ENCODE measurements at regions not wholly inside any gene's neighbourhood (a gene's known extent, or its start where the extent isn't known, plus 50 kb on each side); places are given as distances from the start of the nearest gene placed in this dataset.
A peak's percentile ranks its signal among the peaks of the same experiment; 100 is the strongest.

DNA sequence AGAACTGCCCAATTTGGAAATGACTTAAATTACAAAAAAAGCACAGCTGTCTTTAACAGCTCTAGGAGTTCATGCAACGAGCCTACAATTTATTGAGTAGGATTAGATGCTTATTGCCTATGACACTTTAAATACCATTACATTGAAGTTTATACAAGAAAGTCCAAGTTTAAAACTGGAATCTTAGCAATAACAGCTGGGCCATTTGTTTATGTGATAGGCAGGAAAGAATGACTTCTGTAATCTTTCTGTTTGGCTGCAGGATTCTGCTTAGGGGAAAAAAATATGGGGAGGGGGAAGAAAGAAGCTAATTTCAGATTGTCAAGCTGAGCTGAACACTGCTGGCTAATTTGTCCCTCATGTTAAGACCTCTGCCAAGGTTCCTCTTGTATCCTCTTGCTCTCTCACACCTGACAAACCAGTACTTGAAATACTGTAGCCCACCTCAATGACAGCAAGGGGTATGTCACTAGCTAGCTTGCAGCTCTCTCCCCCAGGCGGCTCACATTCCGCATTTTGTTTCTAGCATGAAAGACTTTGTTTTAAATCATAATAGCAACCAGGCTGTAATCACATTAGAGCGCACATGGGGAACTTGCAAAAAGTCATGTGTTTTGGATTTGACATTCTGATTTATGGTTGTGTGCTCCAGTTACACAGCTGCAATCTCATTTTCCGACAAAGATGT lies 384.8 kb downstream of the BMP4 start:
- Histone ChIP-seq H3K4me1 (ENCODE audit: control insufficient read depth in 1 of 2, insufficient read depth in 2 of 2, low read length in 2 of 2) (no peaks in the 10 kb centered on the region), H3K4me2 (ENCODE audit: low read length) (no peak overlapping the region), H2BK5ac (ENCODE audit: low read depth, low read length, poor library complexity) (no peak overlapping the region), H4K91ac (ENCODE audit: low read depth, low read length) (no peak overlapping the region), H2AK5ac (ENCODE audit: low read length) (no peak overlapping the region), H3K9me3 (ENCODE audit: insufficient read depth, low read depth, low read length) (no peaks in the 10 kb centered on the region), H3K27ac (ENCODE audit: low read depth, low read length) (no peak overlapping the region), H3K4ac (ENCODE audit: low read depth, low read length) (no peak overlapping the region), H4K12ac (ENCODE audit: low read depth, low read length) (no peak overlapping the region), H3K23ac (ENCODE audit: low read length) (no peak overlapping the region), H3K79me1 (ENCODE audit: low read length) (no peaks in the 10 kb centered on the region), H3K36me3 (ENCODE audit: control insufficient read depth in 1 of 2, insufficient read depth in 2 of 2, low read length in 2 of 2) (no peaks in the 10 kb centered on the region), H3K79me2 (ENCODE audit: control insufficient read depth, insufficient read depth, low read length, poor library complexity) (no peaks in the 10 kb centered on the region), H2BK120ac (ENCODE audit: insufficient read depth, low read length, poor library complexity) (no peak overlapping the region), H3K4me3 (ENCODE audit: low read depth, low read length) (no peak overlapping the region), H2BK12ac (ENCODE audit: low read length) (no peak overlapping the region), H3K18ac (ENCODE audit: low read length) (no peak overlapping the region), H3K14ac (ENCODE audit: low read length) (no peak overlapping the region), H2AFZ (ENCODE audit: insufficient read depth, low read length, poor library complexity) (no peak overlapping the region), H3K27me3 (ENCODE audit: insufficient read depth, low read length) (no peaks in the 10 kb centered on the region), H3K9ac (ENCODE audit: low read length) (no peak overlapping the region), H4K8ac (ENCODE audit: low read depth, low read length) (no peak overlapping the region)
- WGBS (ENCODE audit: extremely low coverage, insufficient coverage, insufficient read length), result no CpG with 5 or more reads among the region's 5 CpGs
- no peak for DNase-seq

- H3K36me3 ChIP-seq (ENCODE audit: control insufficient read depth in 1 of 2, insufficient read depth in 2 of 2, low read length in 2 of 2), result no peaks in the 10 kb centered on the region
- no peak overlapping the region for H3K4me2 ChIP-seq (ENCODE audit: low read length)
- H2BK5ac ChIP-seq (ENCODE audit: low read depth, low read length, poor library complexity), result no peak overlapping the region
- H3K9ac ChIP-seq (ENCODE audit: low read length), result no peak overlapping the region
- H3K9me3 ChIP-seq (ENCODE audit: insufficient read depth, low read depth, low read length), result no peaks in the 10 kb centered on the region
- no peak overlapping the region for H3K23ac ChIP-seq (ENCODE audit: low read length)
- no peak overlapping the region for H3K14ac ChIP-seq (ENCODE audit: low read length)
- no peak overlapping the region for H3K18ac ChIP-seq (ENCODE audit: low read length)
- H4K8ac ChIP-seq (ENCODE audit: low read depth, low read length), result no peak overlapping the region
- peak overlapping the region; percentile 54 for H2AFZ ChIP-seq (ENCODE audit: insufficient read depth, low read length, poor library complexity)
- H4K91ac ChIP-seq (ENCODE audit: low read depth, low read length), result no peak overlapping the region
- no peak for DNase-seq
- H3K27me3 ChIP-seq (ENCODE audit: insufficient read depth, low read length), result no peaks in the 10 kb centered on the region
- no peak overlapping the region for H2AK5ac ChIP-seq (ENCODE audit: low read length)
- H2BK12ac ChIP-seq (ENCODE audit: low read length), result no peak overlapping the region
- no CpG with 5 or more reads among the region's 9 CpGs for WGBS (ENCODE audit: extremely low coverage, insufficient coverage, insufficient read length)
- no peaks in the 10 kb centered on the region for H3K79me2 ChIP-seq (ENCODE audit: control insufficient read depth, insufficient read depth, low read length, poor library complexity)
- no peak overlapping the region for H2BK120ac ChIP-seq (ENCODE audit: insufficient read depth, low read length, poor library complexity)
- no peak overlapping the region for H3K4ac ChIP-seq (ENCODE audit: low read depth, low read length)
- H3K4me1 ChIP-seq (ENCODE audit: control insufficient read depth in 1 of 2, insufficient read depth in 2 of 2, low read length in 2 of 2), result no peaks in the 10 kb centered on the region
- no peaks in the 10 kb centered on the region for H3K79me1 ChIP-seq (ENCODE audit: low read length)
- no peak overlapping the region for H3K27ac ChIP-seq (ENCODE audit: low read depth, low read length)
- H3K4me3 ChIP-seq (ENCODE audit: low read depth, low read length), result no peak overlapping the region
- H4K12ac ChIP-seq (ENCODE audit: low read depth, low read length), result no peak overlapping the region
Observed at GRCh38 chr14:53570411-53571387, 385.9 kb downstream of the BMP4 start.

GRCh38 chr14:53569446-53569845 lies 387.2 kb downstream of the BMP4 start:
- H2AK5ac ChIP-seq (ENCODE audit: low read length), result no peak overlapping the region
- no CpG with 5 or more reads among the region's 2 CpGs for WGBS (ENCODE audit: extremely low coverage, insufficient coverage, insufficient read length)

DNA sequence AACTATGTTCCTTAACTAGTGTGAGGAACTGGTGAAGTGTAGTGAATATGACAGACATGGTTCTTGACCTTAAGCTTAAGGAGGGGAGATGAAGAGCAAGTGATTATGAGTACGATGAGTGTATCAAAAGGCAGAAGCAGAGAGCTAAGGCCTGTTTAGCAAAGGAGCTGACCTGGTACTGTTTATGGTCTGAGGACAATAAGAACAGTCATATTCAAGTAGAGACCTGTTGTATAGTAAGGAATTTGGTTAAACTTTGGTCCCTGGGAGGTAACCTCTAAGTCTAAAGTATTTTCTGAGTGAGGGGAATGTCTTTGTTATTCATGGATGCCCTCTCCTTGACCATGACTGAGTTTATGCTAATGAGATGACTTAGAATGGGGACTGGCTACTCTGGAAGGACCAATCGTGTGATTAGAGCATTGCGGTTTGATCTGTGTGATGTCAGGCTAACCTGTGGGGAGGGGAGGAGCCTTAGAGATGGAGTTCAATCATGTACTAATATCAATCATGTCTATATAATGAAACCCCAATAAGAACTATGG lies 389.3 kb downstream of the BMP4 start:
- H3K36me3 ChIP-seq (ENCODE audit: control insufficient read depth in 1 of 2, insufficient read depth in 2 of 2, low read length in 2 of 2), result no peaks in the 10 kb centered on the region
- H3K4me1 ChIP-seq (ENCODE audit: control insufficient read depth in 1 of 2, insufficient read depth in 2 of 2, low read length in 2 of 2), result no peaks in the 10 kb centered on the region
- H2AFZ ChIP-seq (ENCODE audit: insufficient read depth, low read length, poor library complexity), result no peak overlapping the region
- no peak overlapping the region for H4K12ac ChIP-seq (ENCODE audit: low read depth, low read length)
- H3K27ac ChIP-seq (ENCODE audit: low read depth, low read length), result no peak overlapping the region
- H4K8ac ChIP-seq (ENCODE audit: low read depth, low read length), result no peak overlapping the region
- no peaks in the 10 kb centered on the region for H3K79me1 ChIP-seq (ENCODE audit: low read length)
- WGBS (ENCODE audit: extremely low coverage, insufficient coverage, insufficient read length), result no CpG with 5 or more reads among the region's 3 CpGs
- no peak overlapping the region for H3K23ac ChIP-seq (ENCODE audit: low read length)
- no peak overlapping the region for H2BK5ac ChIP-seq (ENCODE audit: low read depth, low read length, poor library complexity)
- H3K79me2 ChIP-seq (ENCODE audit: control insufficient read depth, insufficient read depth, low read length, poor library complexity), result no peaks in the 10 kb centered on the region
- H2BK120ac ChIP-seq (ENCODE audit: insufficient read depth, low read length, poor library complexity), result no peak overlapping the region
- no peaks in the 10 kb centered on the region for H3K27me3 ChIP-seq (ENCODE audit: insufficient read depth, low read length)
- H2AK5ac ChIP-seq (ENCODE audit: low read length), result no peak overlapping the region
- H3K18ac ChIP-seq (ENCODE audit: low read length), result no peak overlapping the region
- H3K4me2 ChIP-seq (ENCODE audit: low read length), result no peak overlapping the region
- H3K4me3 ChIP-seq (ENCODE audit: low read depth, low read length), result no peak overlapping the region
- H3K14ac ChIP-seq (ENCODE audit: low read length), result no peak overlapping the region
- DNase-seq, result no peak
- H4K91ac ChIP-seq (ENCODE audit: low read depth, low read length), result no peak overlapping the region
- H3K4ac ChIP-seq (ENCODE audit: low read depth, low read length), result no peak overlapping the region
- no peaks in the 10 kb centered on the region for H3K9me3 ChIP-seq (ENCODE audit: insufficient read depth, low read depth, low read length)
- no peak overlapping the region for H3K9ac ChIP-seq (ENCODE audit: low read length)
- H2BK12ac ChIP-seq (ENCODE audit: low read length), result no peak overlapping the region

More at GRCh38 chr14:53569446-53569845, 387.2 kb downstream of the BMP4 start:
- no peak for DNase-seq
- H3K18ac ChIP-seq (ENCODE audit: low read length), result no peak overlapping the region
- no peaks in the 10 kb centered on the region for H3K79me1 ChIP-seq (ENCODE audit: low read length)
- no peak overlapping the region for H4K12ac ChIP-seq (ENCODE audit: low read depth, low read length)
- H3K9me3 ChIP-seq (ENCODE audit: insufficient read depth, low read depth, low read length), result no peaks in the 10 kb centered on the region
- no peak overlapping the region for H3K4me3 ChIP-seq (ENCODE audit: low read depth, low read length)
- H3K23ac ChIP-seq (ENCODE audit: low read length), result no peak overlapping the region
- no peak overlapping the region for H2BK5ac ChIP-seq (ENCODE audit: low read depth, low read length, poor library complexity)
- no peak overlapping the region for H2BK120ac ChIP-seq (ENCODE audit: insufficient read depth, low read length, poor library complexity)
- H4K8ac ChIP-seq (ENCODE audit: low read depth, low read length), result no peak overlapping the region
- H3K9ac ChIP-seq (ENCODE audit: low read length), result no peak overlapping the region
- no peak overlapping the region for H3K4me2 ChIP-seq (ENCODE audit: low read length)
- H3K27ac ChIP-seq (ENCODE audit: low read depth, low read length), result no peak overlapping the region
- no peaks in the 10 kb centered on the region for H3K79me2 ChIP-seq (ENCODE audit: control insufficient read depth, insufficient read depth, low read length, poor library complexity)
- no peak overlapping the region for H3K4ac ChIP-seq (ENCODE audit: low read depth, low read length)
- no peak overlapping the region for H2BK12ac ChIP-seq (ENCODE audit: low read length)
- no peaks in the 10 kb centered on the region for H3K4me1 ChIP-seq (ENCODE audit: control insufficient read depth in 1 of 2, insufficient read depth in 2 of 2, low read length in 2 of 2)
- no peaks in the 10 kb centered on the region for H3K27me3 ChIP-seq (ENCODE audit: insufficient read depth, low read length)
- no peaks in the 10 kb centered on the region for H3K36me3 ChIP-seq (ENCODE audit: control insufficient read depth in 1 of 2, insufficient read depth in 2 of 2, low read length in 2 of 2)
- H2AFZ ChIP-seq (ENCODE audit: insufficient read depth, low read length, poor library complexity), result no peak overlapping the region
- no peak overlapping the region for H3K14ac ChIP-seq (ENCODE audit: low read length)
- H4K91ac ChIP-seq (ENCODE audit: low read depth, low read length), result no peak overlapping the region
